Calu3 (cell line): ENCODE measurements at regions not wholly inside any gene's neighbourhood (a gene's known extent, or its start where the extent isn't known, plus 50 kb on each side); places are given as distances from the start of the nearest gene placed in this dataset.

Experiments
- BruUV-seq: library from RNA; stranded (reverse); fragments of 400-500 nt; replicated peaks from 2 replicates; lab custom pipeline; 2021; lab: Mats Ljungman, UMichigan
- CTCF ChIA-PET: fragments of 300-600 bp; sonication (Branson Sonifier 250); formaldehyde crosslinking; loops from one replicate; lab custom pipeline; 2022; ENCODE audit warnings: antibody characterized with exemption; lab: Charles Lee
- DNase-seq: peaks from one replicate; pipeline ENCODE4 v3.0.0; 2022
- H3K27ac Mint-ChIP-seq: one replicate; pipeline ENCODE4 v1.8.0; 2022; ENCODE audit warnings: mixed read lengths; ENCODE audit not compliant: unreplicated experiment
- H3K27me3 Mint-ChIP-seq: one replicate; pipeline ENCODE4 v1.8.0; 2022; ENCODE audit warnings: mixed read lengths; ENCODE audit not compliant: unreplicated experiment
- H3K36me3 Mint-ChIP-seq: one replicate; pipeline ENCODE4 v1.8.0; 2022; ENCODE audit warnings: mild to moderate bottlenecking, moderate library complexity, mixed read lengths; ENCODE audit not compliant: insufficient read depth, unreplicated experiment
- H3K4me1 Mint-ChIP-seq: one replicate; pipeline ENCODE4 v1.8.0; 2022; ENCODE audit warnings: mild to moderate bottlenecking, low read depth, mixed read lengths; ENCODE audit not compliant: unreplicated experiment
- H3K4me3 Mint-ChIP-seq: one replicate; pipeline ENCODE4 v1.8.0; 2022; ENCODE audit warnings: mild to moderate bottlenecking, low read depth, moderate library complexity, mixed read lengths; ENCODE audit not compliant: unreplicated experiment
- H3K9me3 Mint-ChIP-seq: one replicate; pipeline ENCODE4 v1.8.0; 2022; ENCODE audit warnings: low read depth, mixed read lengths; ENCODE audit not compliant: unreplicated experiment
- CTCF ChIP-seq: fragments of 200-600 bp; IDR thresholded peaks from one replicate; pipeline ENCODE4 v1.8.0; 2022; ENCODE audit warnings: antibody characterized with exemption; ENCODE audit not compliant: unreplicated experiment
- intact Hi-C: fragments of 100-400 bp; cut with micrococcal nuclease; formaldehyde crosslinking; loops from one replicate; pipeline ENCODE4 v1.10.0; 2022; ENCODE audit not compliant: unreplicated experiment

- H3K9me3 Mint-ChIP-seq, result peaks cover 5% of the 10 kb centered on the region
- no peak for TF ChIP-seq CTCF
- no peaks in the 10 kb centered on the region for H3K36me3 Mint-ChIP-seq
- CTCF ChIA-PET, result no interaction called here
- H3K27me3 Mint-ChIP-seq, result no peaks in the 10 kb centered on the region
- DNase-seq, result no peak
- no peaks in the 10 kb centered on the region for H3K4me1 Mint-ChIP-seq
- no peak overlapping the region for H3K4me3 Mint-ChIP-seq
- intact Hi-C loops, result no loop called here
- BruUV-seq, result no TSS peak
- no peak overlapping the region for H3K27ac Mint-ChIP-seq
Measured at GRCh38 chr4:135594521-135594920, 1392.9 kb upstream of the PABPC4L start.

GRCh38 chr4:135575041-135575440 is 1373.5 kb upstream of the PABPC4L start:
- Mint-ChIP-seq H3K9me3 (no peaks in the 10 kb centered on the region), H3K27me3 (no peaks in the 10 kb centered on the region), H3K4me1 (no peaks in the 10 kb centered on the region), H3K4me3 (no peak overlapping the region), H3K27ac (no peak overlapping the region), H3K36me3 (no peaks in the 10 kb centered on the region)
- CTCF ChIA-PET, result no interaction called here
- TF ChIP-seq CTCF, result no peak
- intact Hi-C loops, result no loop called here
- DNase-seq, result no peak
- no TSS peak for BruUV-seq

- Mint-ChIP-seq H3K36me3 (no peaks in the 10 kb centered on the region), H3K4me1 (no peaks in the 10 kb centered on the region), H3K27ac (no peak overlapping the region), H3K27me3 (no peaks in the 10 kb centered on the region), H3K9me3 (no peaks in the 10 kb centered on the region), H3K4me3 (no peak overlapping the region)
- intact Hi-C loops, result no loop called here
- no peak for TF ChIP-seq CTCF
- CTCF ChIA-PET, result no interaction called here
- BruUV-seq, result no TSS peak
- no peak for DNase-seq
Measured at GRCh38 chr4:135573251-135573650, 1371.7 kb upstream of the PABPC4L start.

GRCh38 chr4:135564090-135564489 is 1362.5 kb upstream of the PABPC4L start:
- no peak for DNase-seq
- Mint-ChIP-seq H3K27ac (no peak overlapping the region), H3K36me3 (no peaks in the 10 kb centered on the region), H3K9me3 (peaks cover 2% of the 10 kb centered on the region), H3K4me3 (no peak overlapping the region), H3K27me3 (no peaks in the 10 kb centered on the region), H3K4me1 (no peaks in the 10 kb centered on the region)
- CTCF ChIA-PET, result no interaction called here
- intact Hi-C loops, result no loop called here
- no peak for TF ChIP-seq CTCF
- no TSS peak for BruUV-seq

- Mint-ChIP-seq H3K27me3 (no peaks in the 10 kb centered on the region), H3K36me3 (no peaks in the 10 kb centered on the region), H3K4me3 (no peak overlapping the region), H3K4me1 (no peaks in the 10 kb centered on the region), H3K9me3 (no peaks in the 10 kb centered on the region), H3K27ac (no peak overlapping the region)
- TF ChIP-seq CTCF, result no peak
- intact Hi-C loops, result no loop called here
- BruUV-seq, result no TSS peak
- DNase-seq, result no peak
- CTCF ChIA-PET, result no interaction called here
Measured at GRCh38 chr4:135553213-135553612, 1351.6 kb upstream of the PABPC4L start.
